ENCODE measurements at regions not wholly inside any gene's neighbourhood (a gene's known extent, or its start where the extent isn't known, plus 50 kb on each side); places are given as distances from the start of the nearest gene placed in this dataset.

DNA sequence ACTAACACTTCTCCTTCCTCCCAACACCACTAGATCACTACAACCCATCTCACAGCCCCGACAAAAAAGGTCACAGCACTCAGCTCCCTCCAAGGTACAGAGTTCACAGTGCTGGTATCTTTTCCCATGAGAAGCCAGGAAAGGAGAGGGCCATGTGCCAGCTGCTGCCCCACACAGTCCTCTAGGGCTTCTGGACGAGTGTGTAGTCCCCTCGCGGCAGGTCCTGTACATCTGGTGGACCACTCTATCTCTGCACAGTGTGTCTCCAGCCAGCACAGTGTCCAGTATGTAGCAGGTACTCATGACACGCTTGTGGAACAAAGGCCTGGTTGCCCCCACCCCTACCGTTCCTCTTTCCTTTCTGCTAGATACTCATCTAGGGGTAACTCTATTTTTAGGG, 134.4 kb upstream of the FOXN3 start:
- CTCF ChIA-PET (ENCODE audit: low intra/inter-chr PET ratio): no interaction called here
- DNase-seq (ENCODE audit: extremely low read depth in 1 of 4, low spot score in 3 of 4) (no peak), ATAC-seq (no peak), FAIRE-seq (no peak)
- POLR2A ChIA-PET: no interaction called here
- Histone ChIP-seq H2AFZ (ENCODE audit: low read depth, low read length) (no peak overlapping the region), H3K4me3 (no peak overlapping the region), H4K20me1 (replicated peaks; ENCODE audit: control insufficient read depth, insufficient read depth, low read length) (no peaks in the 10 kb centered on the region), H3K27ac (ENCODE audit: extremely low read depth, low read depth, low read length) (no peak overlapping the region), H3K9me1 (ENCODE audit: control insufficient read depth, insufficient read depth, low read length) (no peaks in the 10 kb centered on the region), H3K9ac (ENCODE audit: insufficient read depth in 1 of 2, low read depth in 2 of 2, low read length in 2 of 2) (no peak overlapping the region), H3K79me2 (ENCODE audit: control insufficient read depth, insufficient read depth, low read length) (no peaks in the 10 kb centered on the region), H3K4me1 (replicated peaks in 1 of 2; ENCODE audit: control insufficient read depth in 2 of 2, insufficient read depth in 2 of 2, low read length in 2 of 2) (no peaks in the 10 kb centered on the region), H3K4me2 (ENCODE audit: insufficient read depth, low read length) (no peak overlapping the region), H3K27me3 (ENCODE audit: control insufficient read depth in 2 of 2, insufficient read depth in 2 of 2, low read length in 2 of 2) (peaks cover 0 to 8% of the 10 kb centered on the region in 2 experiments; a peak in 2 of 5 replicates), H3K36me3 (ENCODE audit: control insufficient read depth, insufficient read depth, low read length) (no peaks in the 10 kb centered on the region), H3K9me3 (replicated peaks; ENCODE audit: control insufficient read depth, insufficient read depth, low read depth, low read length) (no peaks in the 10 kb centered on the region)
- no TSS peak for BruUV-seq (replicated peaks)
- intact Hi-C loops (cut with micrococcal nuclease): no loop called here
- in situ Hi-C loops (cut with MboI): no loop called here
- TF ChIP-seq, protein P1, sequence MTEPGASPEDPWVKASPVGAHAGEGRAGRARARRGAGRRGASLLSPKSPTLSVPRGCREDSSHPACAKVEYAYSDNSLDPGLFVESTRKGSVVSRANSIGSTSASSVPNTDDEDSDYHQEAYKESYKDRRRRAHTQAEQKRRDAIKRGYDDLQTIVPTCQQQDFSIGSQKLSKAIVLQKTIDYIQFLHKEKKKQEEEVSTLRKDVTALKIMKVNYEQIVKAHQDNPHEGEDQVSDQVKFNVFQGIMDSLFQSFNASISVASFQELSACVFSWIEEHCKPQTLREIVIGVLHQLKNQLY (CRISPR knock-in tag; conservative IDR thresholded peaks at IDR 0.05): no peak
- TF ChIP-seq ZNF124 (CRISPR knock-in tag; IDR thresholded peaks at IDR 0.05) (no peak), ZNF274 (IDR thresholded peaks at IDR 0.05; ENCODE audit: borderline replicate concordance, low read depth, low read length) (no peak)
- WGBS (ENCODE audit: insufficient coverage, low coverage, missing lambda C conversion rate): 0% methylated on average over 4 of the region's 6 CpGs

- intact Hi-C loops (cut with micrococcal nuclease) (no loop called here), in situ Hi-C loops (cut with MboI) (no loop called here)
- no peak for FAIRE-seq
- H3K9me3 ChIP-seq (replicated peaks; ENCODE audit: control insufficient read depth, insufficient read depth, low read depth, low read length): no peaks in the 10 kb centered on the region
- peaks cover 0 to 8% of the 10 kb centered on the region in 2 experiments; a peak in 2 of 5 replicates for H3K27me3 ChIP-seq (ENCODE audit: control insufficient read depth in 2 of 2, insufficient read depth in 2 of 2, low read length in 2 of 2)
- no peaks in the 10 kb centered on the region for H3K9me1 ChIP-seq (ENCODE audit: control insufficient read depth, insufficient read depth, low read length)
- DNase-seq (ENCODE audit: extremely low read depth in 1 of 4, low spot score in 3 of 4): no peak
- no peaks in the 10 kb centered on the region for H4K20me1 ChIP-seq (replicated peaks; ENCODE audit: control insufficient read depth, insufficient read depth, low read length)
- POLR2A ChIA-PET: no interaction called here
- H2AFZ ChIP-seq (ENCODE audit: low read depth, low read length): no peak overlapping the region
- no peak overlapping the region for H3K4me3 ChIP-seq
- H3K9ac ChIP-seq (ENCODE audit: insufficient read depth in 1 of 2, low read depth in 2 of 2, low read length in 2 of 2): no peak overlapping the region
- no peaks in the 10 kb centered on the region for H3K36me3 ChIP-seq (ENCODE audit: control insufficient read depth, insufficient read depth, low read length)
- H3K4me2 ChIP-seq (ENCODE audit: insufficient read depth, low read length): no peak overlapping the region
- 0% methylated on average over 8 of the region's 8 CpGs for WGBS (ENCODE audit: insufficient coverage, low coverage, missing lambda C conversion rate)
- no peaks in the 10 kb centered on the region for H3K79me2 ChIP-seq (ENCODE audit: control insufficient read depth, insufficient read depth, low read length)
- ATAC-seq: no peak
- no peak overlapping the region for H3K27ac ChIP-seq (ENCODE audit: extremely low read depth, low read depth, low read length)
- BruUV-seq (replicated peaks): no TSS peak
- H3K4me1 ChIP-seq (replicated peaks in 1 of 2; ENCODE audit: control insufficient read depth in 2 of 2, insufficient read depth in 2 of 2, low read length in 2 of 2): no peaks in the 10 kb centered on the region
- CTCF ChIA-PET (ENCODE audit: low intra/inter-chr PET ratio): no interaction called here
- TF ChIP-seq NR1H2 (CRISPR knock-in tag; IDR thresholded peaks at IDR 0.05): no peak
- TF ChIP-seq, protein P2, sequence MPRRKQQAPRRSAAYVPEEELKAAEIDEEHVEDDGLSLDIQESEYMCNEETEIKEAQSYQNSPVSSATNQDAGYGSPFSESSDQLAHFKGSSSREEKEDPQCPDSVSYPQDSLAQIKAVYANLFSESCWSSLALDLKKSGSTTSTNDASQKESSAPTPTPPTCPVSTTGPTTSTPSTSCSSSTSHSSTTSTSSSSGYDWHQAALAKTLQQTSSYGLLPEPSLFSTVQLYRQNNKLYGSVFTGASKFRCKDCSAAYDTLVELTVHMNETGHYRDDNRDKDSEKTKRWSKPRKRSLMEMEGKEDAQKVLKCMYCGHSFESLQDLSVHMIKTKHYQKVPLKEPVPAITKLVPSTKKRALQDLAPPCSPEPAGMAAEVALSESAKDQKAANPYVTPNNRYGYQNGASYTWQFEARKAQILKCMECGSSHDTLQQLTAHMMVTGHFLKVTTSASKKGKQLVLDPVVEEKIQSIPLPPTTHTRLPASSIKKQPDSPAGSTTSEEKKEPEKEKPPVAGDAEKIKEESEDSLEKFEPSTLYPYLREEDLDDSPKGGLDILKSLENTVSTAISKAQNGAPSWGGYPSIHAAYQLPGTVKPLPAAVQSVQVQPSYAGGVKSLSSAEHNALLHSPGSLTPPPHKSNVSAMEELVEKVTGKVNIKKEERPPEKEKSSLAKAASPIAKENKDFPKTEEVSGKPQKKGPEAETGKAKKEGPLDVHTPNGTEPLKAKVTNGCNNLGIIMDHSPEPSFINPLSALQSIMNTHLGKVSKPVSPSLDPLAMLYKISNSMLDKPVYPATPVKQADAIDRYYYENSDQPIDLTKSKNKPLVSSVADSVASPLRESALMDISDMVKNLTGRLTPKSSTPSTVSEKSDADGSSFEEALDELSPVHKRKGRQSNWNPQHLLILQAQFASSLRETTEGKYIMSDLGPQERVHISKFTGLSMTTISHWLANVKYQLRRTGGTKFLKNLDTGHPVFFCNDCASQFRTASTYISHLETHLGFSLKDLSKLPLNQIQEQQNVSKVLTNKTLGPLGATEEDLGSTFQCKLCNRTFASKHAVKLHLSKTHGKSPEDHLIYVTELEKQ (CRISPR knock-in tag; IDR thresholded peaks at IDR 0.05): no peak
- no peak for TF ChIP-seq ZNF384 (IDR thresholded peaks at IDR 0.05; ENCODE audit: low read depth, low read length)
- TF ChIP-seq ZNF24 (IDR thresholded peaks at IDR 0.05): no peak
- no peak for TF ChIP-seq FOXJ2 (tag; IDR thresholded peaks at IDR 0.05)
- TF ChIP-seq ATF4 (CRISPR knock-in tag; IDR thresholded peaks at IDR 0.05): no peak
- TF ChIP-seq TRIM24 (IDR thresholded peaks at IDR 0.05): no peak
- TF ChIP-seq PHTF2 (CRISPR knock-in tag; IDR thresholded peaks at IDR 0.05): no peak
- TF ChIP-seq GTF2F1 (IDR thresholded peaks at IDR 0.05; ENCODE audit: low read depth, low read length): no peak
- TF ChIP-seq NELFE (IDR thresholded peaks at IDR 0.05; ENCODE audit: insufficient read depth, insufficient read length): no peak
Observed at GRCh38 chr14:89550821-89551220, 133.8 kb upstream of the FOXN3 start.
